ENCODE measurements at regions not wholly inside any gene's neighbourhood (a gene's known extent, or its start where the extent isn't known, plus 50 kb on each side); places are given as distances from the start of the nearest gene placed in this dataset.

GRCh38 chr3:78186404-78186803 lies 1146.5 kb downstream of the ROBO2 start:
- Histone ChIP-seq H3K36me3 (ENCODE audit: low read length) (no peaks in the 10 kb centered on the region), H3K9ac (ENCODE audit: low read length) (no peak overlapping the region), H3K27me3 (ENCODE audit: low read length) (no peaks in the 10 kb centered on the region), H2AFZ (ENCODE audit: low read depth, low read length, severe bottlenecking) (no peak overlapping the region), H3K9me3 (ENCODE audit: insufficient read depth, low read length) (no peaks in the 10 kb centered on the region), H3K4me3 (ENCODE audit: insufficient read depth, low read length, poor library complexity, severe bottlenecking) (no peak overlapping the region), H4K20me1 (ENCODE audit: low read depth, low read length) (no peaks in the 10 kb centered on the region), H3K9me2 (replicated peaks; ENCODE audit: insufficient read depth, low read length) (no peaks in the 10 kb centered on the region), H3K4me2 (ENCODE audit: low read depth, low read length, poor library complexity, severe bottlenecking) (no peak overlapping the region), H3F3A (ENCODE audit: insufficient read depth) (no peaks in the 10 kb centered on the region), H3K79me2 (ENCODE audit: insufficient read depth, low read length) (no peaks in the 10 kb centered on the region), H3K27ac (ENCODE audit: low read depth, low read length) (no peak overlapping the region)
- TF ChIP-seq, protein P1, sequence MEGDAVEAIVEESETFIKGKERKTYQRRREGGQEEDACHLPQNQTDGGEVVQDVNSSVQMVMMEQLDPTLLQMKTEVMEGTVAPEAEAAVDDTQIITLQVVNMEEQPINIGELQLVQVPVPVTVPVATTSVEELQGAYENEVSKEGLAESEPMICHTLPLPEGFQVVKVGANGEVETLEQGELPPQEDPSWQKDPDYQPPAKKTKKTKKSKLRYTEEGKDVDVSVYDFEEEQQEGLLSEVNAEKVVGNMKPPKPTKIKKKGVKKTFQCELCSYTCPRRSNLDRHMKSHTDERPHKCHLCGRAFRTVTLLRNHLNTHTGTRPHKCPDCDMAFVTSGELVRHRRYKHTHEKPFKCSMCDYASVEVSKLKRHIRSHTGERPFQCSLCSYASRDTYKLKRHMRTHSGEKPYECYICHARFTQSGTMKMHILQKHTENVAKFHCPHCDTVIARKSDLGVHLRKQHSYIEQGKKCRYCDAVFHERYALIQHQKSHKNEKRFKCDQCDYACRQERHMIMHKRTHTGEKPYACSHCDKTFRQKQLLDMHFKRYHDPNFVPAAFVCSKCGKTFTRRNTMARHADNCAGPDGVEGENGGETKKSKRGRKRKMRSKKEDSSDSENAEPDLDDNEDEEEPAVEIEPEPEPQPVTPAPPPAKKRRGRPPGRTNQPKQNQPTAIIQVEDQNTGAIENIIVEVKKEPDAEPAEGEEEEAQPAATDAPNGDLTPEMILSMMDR (IDR thresholded peaks at IDR 0.05; ENCODE audit: insufficient read depth, low read length, poor library complexity, severe bottlenecking), result no peak
- no peak for TF ChIP-seq EZH2phosphoT487 (conservative IDR thresholded peaks at IDR 0.05; ENCODE audit: low read length)

- no peaks in the 10 kb centered on the region for H4K20me1 ChIP-seq (ENCODE audit: low read depth, low read length)
- no peaks in the 10 kb centered on the region; the same call in 1 of the 2 replicates for H3K9me3 ChIP-seq (ENCODE audit: insufficient read depth, low read length)
- H3K9me2 ChIP-seq (replicated peaks; ENCODE audit: insufficient read depth, low read length), result no peaks in the 10 kb centered on the region
- H3K36me3 ChIP-seq (ENCODE audit: low read length), result no peaks in the 10 kb centered on the region
- H3K4me2 ChIP-seq (ENCODE audit: low read depth, low read length, poor library complexity, severe bottlenecking), result no peak overlapping the region
- no peak overlapping the region for H3K4me3 ChIP-seq (ENCODE audit: insufficient read depth, low read length, poor library complexity, severe bottlenecking)
- H2AFZ ChIP-seq (ENCODE audit: low read depth, low read length, severe bottlenecking), result no peak overlapping the region
- H3K27me3 ChIP-seq (ENCODE audit: low read length), result no peaks in the 10 kb centered on the region
- no peak overlapping the region for H3K27ac ChIP-seq (ENCODE audit: low read depth, low read length)
- TF ChIP-seq, protein P1 (IDR thresholded peaks at IDR 0.05; ENCODE audit: insufficient read depth, low read length, poor library complexity, severe bottlenecking), result no peak
- TF ChIP-seq EZH2phosphoT487 (conservative IDR thresholded peaks at IDR 0.05; ENCODE audit: low read length), result no peak
- H3K79me2 ChIP-seq (ENCODE audit: insufficient read depth, low read length), result no peaks in the 10 kb centered on the region
- H3F3A ChIP-seq (ENCODE audit: insufficient read depth), result no peaks in the 10 kb centered on the region
- H3K9ac ChIP-seq (ENCODE audit: low read length), result no peak overlapping the region
These were observed 1161.2 kb downstream of the ROBO2 start for GRCh38 chr3:78201091-78201490.

DNA sequence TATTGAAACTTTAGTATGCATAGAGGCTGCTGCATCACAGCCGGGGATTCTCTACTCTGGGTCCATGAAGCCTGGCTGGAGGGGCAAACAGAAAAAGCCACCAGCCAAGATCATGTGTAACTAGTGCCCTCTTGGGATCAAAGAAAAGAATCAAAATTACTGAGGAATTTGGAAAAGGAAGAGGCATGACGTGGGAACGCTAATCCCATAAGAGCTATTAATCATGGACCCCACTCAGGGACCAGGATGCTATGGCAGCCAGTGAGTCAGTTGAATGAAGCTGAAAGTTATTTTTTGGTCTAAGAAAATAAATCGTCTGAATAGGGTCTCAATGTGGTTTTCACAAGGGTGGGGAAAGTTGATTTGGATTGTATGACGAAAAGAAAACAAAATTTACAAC lies 1165.1 kb downstream of the ROBO2 start:
- H3F3A ChIP-seq (ENCODE audit: insufficient read depth), result no peaks in the 10 kb centered on the region
- TF ChIP-seq, protein P1 (IDR thresholded peaks at IDR 0.05; ENCODE audit: insufficient read depth, low read length, poor library complexity, severe bottlenecking), result no peak
- no peak for TF ChIP-seq EZH2phosphoT487 (conservative IDR thresholded peaks at IDR 0.05; ENCODE audit: low read length)
- H4K20me1 ChIP-seq (ENCODE audit: low read depth, low read length), result no peaks in the 10 kb centered on the region
- no peak overlapping the region for H2AFZ ChIP-seq (ENCODE audit: low read depth, low read length, severe bottlenecking)
- H3K27me3 ChIP-seq (ENCODE audit: low read length), result no peaks in the 10 kb centered on the region
- no peaks in the 10 kb centered on the region for H3K9me3 ChIP-seq (ENCODE audit: insufficient read depth, low read length)
- no peaks in the 10 kb centered on the region for H3K9me2 ChIP-seq (replicated peaks; ENCODE audit: insufficient read depth, low read length)
- no peaks in the 10 kb centered on the region for H3K36me3 ChIP-seq (ENCODE audit: low read length)
- no peak overlapping the region for H3K9ac ChIP-seq (ENCODE audit: low read length)
- H3K79me2 ChIP-seq (ENCODE audit: insufficient read depth, low read length), result no peaks in the 10 kb centered on the region
- no peak overlapping the region for H3K4me2 ChIP-seq (ENCODE audit: low read depth, low read length, poor library complexity, severe bottlenecking)
- H3K27ac ChIP-seq (ENCODE audit: low read depth, low read length), result no peak overlapping the region
- no peak overlapping the region for H3K4me3 ChIP-seq (ENCODE audit: insufficient read depth, low read length, poor library complexity, severe bottlenecking)
